Naive B cell (primary cell): ENCODE measurements at regions not wholly inside any gene's neighbourhood (a gene's known extent, or its start where the extent isn't known, plus 50 kb on each side); places are given as distances from the start of the nearest gene placed in this dataset.

Source experiments
- ATAC-seq, 2 donors: fragments of 150-1000 bp; cut with Tn5 transposase; 2 replicates each; pipeline ENCODE4 v1.10.0; 2021; ENCODE audit warnings: low read depth in 2 of 2, mild to moderate bottlenecking in 2 of 2, moderate library complexity in 2 of 2
- DNase-seq: peaks from one replicate; pipeline ENCODE4 v3.0.0; 2022
- H3K27ac Mint-ChIP-seq, 6 donors: one replicate each; pipeline ENCODE4 v1.8.0; 2020 to 2022; ENCODE audit warnings: mild to moderate bottlenecking in 6 of 6, mixed read lengths in 6 of 6, moderate library complexity in 5 of 6, inconsistent platforms in 2 of 6
- H3K27me3 Mint-ChIP-seq, 3 donors: one replicate each; pipeline ENCODE4 v1.8.0; 2021 to 2022; ENCODE audit warnings: mixed read lengths in 3 of 3, mild to moderate bottlenecking in 1 of 3
- H3K36me3 Mint-ChIP-seq, 2 donors: one replicate each; pipeline ENCODE4 v1.8.0; 2020 to 2022; ENCODE audit warnings: mixed read lengths in 2 of 2, inconsistent platforms in 1 of 2, mild to moderate bottlenecking in 1 of 2
- H3K4me1 Mint-ChIP-seq, 3 donors: one replicate each; pipeline ENCODE4 v1.8.0; 2020 to 2022; ENCODE audit warnings: mixed read lengths in 3 of 3, inconsistent platforms in 1 of 3, mild to moderate bottlenecking in 1 of 3, moderate library complexity in 1 of 3
- H3K4me3 Mint-ChIP-seq, 8 donors: one replicate each; pipeline ENCODE4 v1.8.0; 2020 to 2022; ENCODE audit warnings: mild to moderate bottlenecking in 8 of 8, mixed read lengths in 8 of 8, moderate library complexity in 8 of 8, inconsistent platforms in 2 of 8
- H3K9me3 Mint-ChIP-seq, 7 donors: one replicate each; pipeline ENCODE4 v1.8.0; 2020 to 2022; ENCODE audit warnings: mixed read lengths in 7 of 7, mild to moderate bottlenecking in 5 of 7, inconsistent platforms in 2 of 7, moderate library complexity in 1 of 7

- Mint-ChIP-seq H3K27ac (no peak overlapping the region), H3K36me3 (no peaks in the 10 kb centered on the region), H3K9me3 (peaks cover 0 to 9% (median 0%) of the 10 kb centered on the region in 7 donors), H3K27me3 (no peaks in the 10 kb centered on the region), H3K4me3 (no peak overlapping the region), H3K4me1 (no peaks in the 10 kb centered on the region)
- DNase-seq = no peak
- ATAC-seq = no peak
Measured at GRCh38 chr18:22033085-22033484, 136.3 kb upstream of the GATA6 start.

DNA sequence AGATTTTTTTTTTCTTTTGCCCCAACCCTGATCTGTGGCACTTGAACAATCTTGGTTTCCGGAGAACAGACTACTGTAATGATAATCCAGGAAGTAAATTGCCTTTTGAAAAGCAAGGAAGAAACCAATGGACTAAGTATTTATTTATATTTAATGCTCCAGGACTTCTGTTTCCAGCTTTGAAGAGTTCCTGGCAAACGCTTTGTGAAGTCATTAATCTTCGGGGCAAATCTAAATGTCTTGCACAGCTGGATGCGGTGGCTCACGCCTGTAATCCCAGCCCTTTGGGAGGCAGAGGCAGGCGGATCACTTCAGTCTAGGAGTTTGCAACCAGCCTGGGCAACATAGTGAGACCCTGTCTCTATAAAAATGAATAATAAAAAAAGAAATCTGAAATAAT, 135.1 kb upstream of the GATA6 start:
- Mint-ChIP-seq H3K4me1 (no peaks in the 10 kb centered on the region), H3K27ac (no peak overlapping the region), H3K9me3 (peaks cover 0 to 9% (median 0%) of the 10 kb centered on the region in 7 donors), H3K27me3 (no peaks in the 10 kb centered on the region), H3K4me3 (no peak overlapping the region), H3K36me3 (no peaks in the 10 kb centered on the region)
- DNase-seq (no peak), ATAC-seq (no peak)

GRCh38 chr18:22040533-22040932, 128.9 kb upstream of the GATA6 start:
- H3K27ac Mint-ChIP-seq = no peak overlapping the region
- H3K27me3 Mint-ChIP-seq = peaks cover 0 to 8% (median 0%) of the 10 kb centered on the region in 3 donors
- H3K9me3 Mint-ChIP-seq = peaks cover 0 to 10% (median 0%) of the 10 kb centered on the region in 7 donors
- no peaks in the 10 kb centered on the region for H3K36me3 Mint-ChIP-seq
- DNase-seq (no peak), ATAC-seq (no peak)
- no peaks in the 10 kb centered on the region for H3K4me1 Mint-ChIP-seq
- no peak overlapping the region for H3K4me3 Mint-ChIP-seq

DNA sequence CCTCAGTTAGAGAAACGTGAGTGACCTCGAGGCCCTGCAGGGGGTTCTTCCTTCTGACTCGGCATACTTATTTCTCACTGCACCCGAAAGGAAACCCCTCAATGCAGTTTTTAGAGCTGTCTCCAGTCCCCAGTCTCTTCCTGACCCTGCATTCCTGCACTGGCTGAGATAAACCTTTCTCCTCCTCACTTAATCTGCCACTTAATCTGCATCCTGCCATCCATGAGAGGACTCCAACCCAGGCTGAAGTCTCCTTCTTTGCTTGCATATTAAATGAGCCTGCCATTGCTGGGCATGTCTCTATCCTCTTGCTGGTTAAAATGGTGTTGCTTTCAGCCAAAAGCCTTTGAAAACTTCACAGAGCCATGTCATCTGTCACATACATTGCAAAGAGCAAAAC, 125.6 kb upstream of the GATA6 start:
- H3K4me1 Mint-ChIP-seq = no peaks in the 10 kb centered on the region
- peak overlapping the region in 1 of 6 donors; percentile 69 for H3K27ac Mint-ChIP-seq
- H3K27me3 Mint-ChIP-seq = peaks cover 0 to 15% (median 0%) of the 10 kb centered on the region in 3 donors
- no peak for DNase-seq
- no peak for ATAC-seq
- H3K4me3 Mint-ChIP-seq = no peak overlapping the region
- H3K36me3 Mint-ChIP-seq = no peaks in the 10 kb centered on the region
- H3K9me3 Mint-ChIP-seq = peaks cover 0 to 15% (median 3%) of the 10 kb centered on the region in 7 donors

GRCh38 chr18:22044474-22045220, 124.7 kb upstream of the GATA6 start:
- Mint-ChIP-seq H3K9me3 (peaks cover 0 to 13% (median 3%) of the 10 kb centered on the region in 7 donors), H3K4me1 (no peaks in the 10 kb centered on the region), H3K36me3 (no peaks in the 10 kb centered on the region), H3K4me3 (no peak overlapping the region), H3K27me3 (peaks cover 0 to 15% (median 0%) of the 10 kb centered on the region in 3 donors), H3K27ac (peak overlapping the region in 1 of 6 donors; percentile 13)
- ATAC-seq (no peak), DNase-seq (no peak)

DNA sequence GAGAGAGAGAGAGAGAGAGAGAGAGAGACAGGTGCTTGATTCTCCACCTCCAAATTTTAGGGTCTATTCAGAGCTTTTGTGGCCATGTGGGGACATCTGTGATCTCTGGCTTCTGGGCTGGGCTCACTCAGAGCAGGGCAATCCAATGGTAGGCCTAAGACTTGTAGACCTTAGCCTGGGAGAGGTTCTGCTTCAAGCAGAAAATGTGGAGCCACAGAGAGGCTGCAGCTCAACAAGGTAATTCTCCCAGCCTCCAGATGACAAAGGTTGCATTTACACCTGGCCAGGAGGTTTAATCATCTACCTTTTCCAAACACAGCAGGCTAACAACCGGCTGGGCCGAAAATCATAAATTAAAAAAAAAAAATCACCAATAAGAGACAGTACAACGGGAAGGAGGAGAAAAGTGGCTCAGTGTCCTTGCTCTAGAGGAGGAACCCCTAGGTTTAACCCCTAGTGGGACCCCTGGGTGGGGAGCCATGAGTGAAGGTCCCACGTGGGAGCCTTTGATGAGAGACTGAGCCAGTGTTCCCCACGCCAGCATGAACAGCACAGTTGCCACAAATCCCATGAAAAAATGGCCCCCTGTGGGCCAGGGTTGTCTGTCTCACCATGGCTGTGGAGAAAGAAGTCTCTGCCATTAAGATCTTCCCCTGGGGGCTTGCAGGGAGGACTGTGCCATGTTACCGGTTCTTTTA, 124.0 kb upstream of the GATA6 start:
- Mint-ChIP-seq H3K27ac (no peak overlapping the region), H3K4me3 (no peak overlapping the region), H3K36me3 (no peaks in the 10 kb centered on the region), H3K4me1 (no peaks in the 10 kb centered on the region), H3K9me3 (peaks cover 0 to 10% (median 3%) of the 10 kb centered on the region in 7 donors), H3K27me3 (peaks cover 0 to 15% (median 0%) of the 10 kb centered on the region in 3 donors)
- ATAC-seq = no peak
- no peak for DNase-seq

DNA sequence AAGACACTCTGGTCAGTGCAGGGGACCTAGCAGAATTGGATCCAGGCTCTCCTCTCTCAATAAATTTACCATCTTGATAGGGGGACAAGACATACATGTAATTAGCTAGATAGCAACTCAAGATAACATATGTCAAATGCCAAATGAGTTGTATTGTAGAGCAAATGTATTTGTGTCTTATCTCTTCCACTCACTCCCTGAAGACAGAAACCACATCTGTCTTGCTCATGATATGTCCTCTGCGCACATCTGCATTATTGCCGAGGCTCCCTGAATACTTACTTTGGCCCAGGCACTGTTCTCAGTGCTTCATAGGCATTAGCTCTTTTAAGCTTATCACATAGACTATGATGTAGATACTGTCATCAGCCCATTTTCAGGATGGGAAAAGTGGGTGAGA, 122.9 kb upstream of the GATA6 start:
- H3K4me1 Mint-ChIP-seq = no peaks in the 10 kb centered on the region
- peaks cover 0 to 15% (median 0%) of the 10 kb centered on the region in 3 donors for H3K27me3 Mint-ChIP-seq
- H3K27ac Mint-ChIP-seq = no peak overlapping the region
- H3K4me3 Mint-ChIP-seq = no peak overlapping the region
- no peak for DNase-seq
- peaks cover 0 to 10% (median 3%) of the 10 kb centered on the region in 7 donors for H3K9me3 Mint-ChIP-seq
- no peaks in the 10 kb centered on the region for H3K36me3 Mint-ChIP-seq
- ATAC-seq = no peak

DNA sequence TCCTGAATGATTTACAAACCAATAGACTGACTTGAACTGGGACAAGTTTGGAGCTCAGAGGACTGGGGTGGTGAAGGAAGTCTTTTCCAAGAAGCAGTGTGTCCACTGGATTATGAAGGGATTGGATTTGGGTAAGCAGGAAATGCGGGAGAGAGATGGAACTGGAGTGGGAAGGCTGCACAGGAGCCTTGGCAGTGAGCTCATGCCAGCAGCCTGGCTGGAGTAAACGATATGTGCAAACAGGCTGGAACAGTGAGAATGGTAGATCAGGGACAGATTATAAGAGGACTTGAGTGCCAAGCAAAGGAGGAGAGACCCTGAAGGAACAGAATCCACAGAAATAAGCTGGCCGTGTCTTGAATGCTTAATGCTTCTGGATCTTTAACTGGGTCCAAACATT, 121.9 kb upstream of the GATA6 start:
- DNase-seq (no peak), ATAC-seq (no peak)
- Mint-ChIP-seq H3K27ac (no peak overlapping the region), H3K9me3 (peaks cover 0 to 10% (median 3%) of the 10 kb centered on the region in 7 donors), H3K36me3 (no peaks in the 10 kb centered on the region), H3K4me3 (no peak overlapping the region), H3K4me1 (no peaks in the 10 kb centered on the region), H3K27me3 (peaks cover 0 to 15% (median 0%) of the 10 kb centered on the region in 3 donors)

DNA sequence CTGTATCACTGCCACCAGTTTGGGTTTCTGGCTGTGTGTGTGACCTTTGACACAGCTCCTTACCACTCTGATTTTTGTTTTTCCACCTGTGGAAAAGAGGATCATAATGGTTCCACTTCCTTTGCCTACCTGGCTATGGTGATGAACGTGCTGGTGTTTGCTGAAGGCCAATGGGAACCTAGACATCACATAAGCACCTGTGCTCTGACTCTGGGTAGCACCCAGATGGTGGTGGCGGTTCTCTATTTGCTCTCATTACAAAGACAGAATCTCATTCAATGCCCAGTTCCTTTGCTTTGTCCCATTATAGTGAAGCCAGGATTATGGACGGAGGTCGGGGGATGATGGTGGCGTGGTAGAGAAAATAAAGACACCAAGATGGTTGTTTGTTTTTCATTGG, 121.2 kb upstream of the GATA6 start:
- Mint-ChIP-seq H3K36me3 (no peaks in the 10 kb centered on the region), H3K27ac (no peak overlapping the region), H3K4me1 (no peaks in the 10 kb centered on the region), H3K4me3 (no peak overlapping the region), H3K27me3 (peaks cover 0 to 15% (median 0%) of the 10 kb centered on the region in 3 donors), H3K9me3 (peaks cover 0 to 10% (median 5%) of the 10 kb centered on the region in 7 donors)
- DNase-seq = no peak
- no peak for ATAC-seq

GRCh38 chr18:22048932-22049615, 120.3 kb upstream of the GATA6 start:
- peaks cover 0 to 9% (median 0%) of the 10 kb centered on the region in 3 donors for H3K27me3 Mint-ChIP-seq
- ATAC-seq = no peak
- H3K4me3 Mint-ChIP-seq = no peak overlapping the region
- H3K36me3 Mint-ChIP-seq = no peaks in the 10 kb centered on the region
- peaks cover 0 to 11% (median 5%) of the 10 kb centered on the region in 7 donors for H3K9me3 Mint-ChIP-seq
- no peak for DNase-seq
- H3K4me1 Mint-ChIP-seq = no peaks in the 10 kb centered on the region
- no peak overlapping the region for H3K27ac Mint-ChIP-seq

GRCh38 chr18:22052405-22053105, 116.8 kb upstream of the GATA6 start:
- ATAC-seq = no peak
- Mint-ChIP-seq H3K4me3 (no peak overlapping the region), H3K27ac (no peak overlapping the region), H3K4me1 (no peaks in the 10 kb centered on the region), H3K9me3 (peaks cover under 1 to 13% (median 6%) of the 10 kb centered on the region in 7 donors), H3K36me3 (no peaks in the 10 kb centered on the region), H3K27me3 (peaks cover 0 to 2% (median 0%) of the 10 kb centered on the region in 3 donors)
- no peak for DNase-seq

GRCh38 chr18:22055466-22056238, 113.7 kb upstream of the GATA6 start:
- Mint-ChIP-seq H3K9me3 (peaks cover 0 to 13% (median 5%) of the 10 kb centered on the region in 7 donors), H3K27me3 (no peaks in the 10 kb centered on the region), H3K27ac (no peak overlapping the region), H3K4me3 (no peak overlapping the region), H3K36me3 (no peaks in the 10 kb centered on the region), H3K4me1 (no peaks in the 10 kb centered on the region)
- ATAC-seq (no peak), DNase-seq (no peak)
